HEK293 (cell line): ENCODE measurements at regions not wholly inside any gene's neighbourhood (a gene's known extent, or its start where the extent isn't known, plus 50 kb on each side); places are given as distances from the start of the nearest gene placed in this dataset.

Source experiments
- CTCF ChIA-PET: fragments of 350-600 bp; formaldehyde crosslinking; extraction: SDS; loops from one replicate; lab custom pipeline; 2021; ENCODE audit warnings: antibody characterized with exemption; lab: Yijun Ruan, JAX
- POLR2A ChIA-PET: fragments of 300-600 bp; formaldehyde crosslinking; extraction: SDS; loops from one replicate; lab custom pipeline; 2020; ENCODE audit warnings: antibody characterized with exemption, inconsistent platforms; lab: Yijun Ruan, JAX
- H3K27ac ChIP-seq: fragments of 200-500 bp; sonication (Bioruptor generic); 2 replicates; pipeline ENCODE4 v1.5.1; 2014; ENCODE audit warnings: low read depth, low read length, control low read depth, inconsistent platforms; ENCODE audit errors: extremely low read depth
- H3K36me3 ChIP-seq, 2 experiments: fragments of 200-500 bp in 1 of 2; sonication (Bioruptor generic) in 1 of 2; 1 replicate in 1 of 2; 2 replicates in 1 of 2; pipeline ENCODE4 v1.5.1; 2014 to 2017; ENCODE audit warnings: inconsistent platforms in 2 of 2, low read length in 2 of 2; ENCODE audit not compliant: control insufficient read depth in 2 of 2, insufficient read depth in 1 of 2
- H3K4me1 ChIP-seq: fragments of 200-500 bp; sonication (Bioruptor generic); 2 replicates; pipeline ENCODE4 v1.5.1; 2014; ENCODE audit warnings: mild to moderate bottlenecking, low read length, inconsistent platforms; ENCODE audit not compliant: control insufficient read depth, insufficient read depth
- H3K4me3 ChIP-seq: 2 replicates; pipeline ENCODE4 v1.5.1; 2011; ENCODE audit warnings: low read depth, mild to moderate bottlenecking, control low read depth, low read length, moderate library complexity
- H3K9me3 ChIP-seq: fragments of 200-500 bp; sonication (Bioruptor generic); 2 replicates; pipeline ENCODE4 v1.5.1; 2014; ENCODE audit warnings: low read depth, low read length, inconsistent platforms; ENCODE audit not compliant: control insufficient read depth, insufficient read depth
- EGR2 ChIP-seq: fragments of 450-650 bp; formaldehyde crosslinking; IDR thresholded peaks from 2 replicates; pipeline ENCODE4 v1.5.1; 2016; ENCODE audit warnings: low read depth, missing biosample characterization, missing genetic modification characterization
- GLI4 ChIP-seq: fragments of 450-650 bp; formaldehyde crosslinking; IDR thresholded peaks from 2 replicates; pipeline ENCODE4 v1.5.1; 2016; ENCODE audit warnings: missing biosample characterization, missing genetic modification characterization
- HOXC10 ChIP-seq: sonication (generic); formaldehyde crosslinking; IDR thresholded peaks from 2 replicates; pipeline ENCODE4 v1.8.1; 2023; ENCODE audit warnings: mild to moderate bottlenecking, missing genetic modification reagents
- HOXD13 ChIP-seq: sonication (generic); formaldehyde crosslinking; IDR thresholded peaks from 2 replicates; pipeline ENCODE4 v1.8.0; 2022; ENCODE audit warnings: missing genetic modification reagents, borderline replicate concordance
- MEIS1 ChIP-seq: sonication (generic); formaldehyde crosslinking; IDR thresholded peaks from 2 replicates; pipeline ENCODE4 v1.8.1; 2022; ENCODE audit warnings: missing genetic modification reagents, mild to moderate bottlenecking, borderline replicate concordance
- MYNN ChIP-seq: fragments of 450-650 bp; formaldehyde crosslinking; IDR thresholded peaks from 2 replicates; pipeline ENCODE4 v1.5.1; 2016; ENCODE audit warnings: missing biosample characterization, missing genetic modification characterization, borderline replicate concordance
- OSR2 ChIP-seq: fragments of 450-650 bp; formaldehyde crosslinking; IDR thresholded peaks from 2 replicates; pipeline ENCODE4 v1.5.1; 2016; ENCODE audit warnings: missing biosample characterization, missing genetic modification characterization
- SALL2 ChIP-seq: fragments of 450-650 bp; formaldehyde crosslinking; IDR thresholded peaks from 2 replicates; pipeline ENCODE4 v1.5.0; 2017; ENCODE audit warnings: missing biosample characterization, mild to moderate bottlenecking, missing genetic modification characterization, borderline replicate concordance
- ZNF146 ChIP-seq: fragments of 450-650 bp; formaldehyde crosslinking; IDR thresholded peaks from 2 replicates; pipeline ENCODE4 v1.5.1; 2016; ENCODE audit warnings: missing biosample characterization, missing genetic modification characterization
- ZNF16 ChIP-seq: fragments of 450-650 bp; formaldehyde crosslinking; IDR thresholded peaks from 2 replicates; pipeline ENCODE4 v1.5.1; 2016; ENCODE audit warnings: low read depth, missing biosample characterization, missing genetic modification characterization
- ZNF169 ChIP-seq: fragments of 450-650 bp; formaldehyde crosslinking; IDR thresholded peaks from 2 replicates; pipeline ENCODE4 v1.5.1; 2016; ENCODE audit warnings: missing biosample characterization, missing genetic modification characterization
- ZNF391 ChIP-seq: fragments of 450-650 bp; formaldehyde crosslinking; IDR thresholded peaks from 2 replicates; pipeline ENCODE4 v1.5.1; 2016; ENCODE audit warnings: low read depth, missing biosample characterization, missing genetic modification characterization, borderline replicate concordance
- ZNF416 ChIP-seq: fragments of 450-650 bp; formaldehyde crosslinking; IDR thresholded peaks from 2 replicates; pipeline ENCODE4 v1.5.1; 2016; ENCODE audit warnings: missing biosample characterization, missing genetic modification characterization
- ZNF501 ChIP-seq: fragments of 450-650 bp; formaldehyde crosslinking; IDR thresholded peaks from 2 replicates; pipeline ENCODE4 v1.5.1; 2016; ENCODE audit warnings: missing biosample characterization, missing genetic modification characterization
- ZNF549 ChIP-seq: fragments of 450-650 bp; IDR thresholded peaks from 2 replicates; pipeline ENCODE4 v1.5.1; 2018; ENCODE audit warnings: missing biosample characterization, missing genetic modification characterization, mild to moderate bottlenecking, inconsistent platforms, moderate library complexity
- ZNF585B ChIP-seq: fragments of 450-650 bp; formaldehyde crosslinking; IDR thresholded peaks from 2 replicates; pipeline ENCODE4 v1.5.1; 2016; ENCODE audit warnings: missing biosample characterization, missing genetic modification characterization
- ZNF610 ChIP-seq: fragments of 450-650 bp; formaldehyde crosslinking; IDR thresholded peaks from 2 replicates; pipeline ENCODE4 v1.5.1; 2016; ENCODE audit warnings: missing biosample characterization, missing genetic modification characterization, borderline replicate concordance
- ZNF623 ChIP-seq: fragments of 450-650 bp; formaldehyde crosslinking; IDR thresholded peaks from 2 replicates; pipeline ENCODE4 v1.5.1; 2016; ENCODE audit warnings: missing biosample characterization, missing genetic modification characterization
- ZNF670 ChIP-seq: fragments of 450-650 bp; formaldehyde crosslinking; IDR thresholded peaks from 2 replicates; pipeline ENCODE4 v1.5.1; 2016; ENCODE audit warnings: missing biosample characterization, missing genetic modification characterization, low read depth
- ZNF830 ChIP-seq: fragments of 450-650 bp; IDR thresholded peaks from 2 replicates; pipeline ENCODE4 v1.5.0; 2018; ENCODE audit warnings: missing biosample characterization, missing genetic modification characterization, low read depth, mild to moderate bottlenecking, moderate library complexity
- TF ChIP-seq, protein P1 (sequence below): fragments of 450-650 bp; formaldehyde crosslinking; IDR thresholded peaks from 2 replicates; pipeline ENCODE4 v1.5.1; 2017; ENCODE audit warnings: missing biosample characterization, missing genetic modification characterization
- TF ChIP-seq, protein P2 (sequence below): fragments of 450-650 bp; formaldehyde crosslinking; IDR thresholded peaks from 2 replicates; pipeline ENCODE4 v1.5.1; 2016; ENCODE audit warnings: missing biosample characterization, missing genetic modification characterization
- TF ChIP-seq, protein P3 (sequence below): fragments of 450-650 bp; formaldehyde crosslinking; IDR thresholded peaks from 2 replicates; pipeline ENCODE4 v1.5.1; 2017; ENCODE audit warnings: missing biosample characterization, missing genetic modification characterization
- TF ChIP-seq, protein P4 (sequence below): fragments of 450-650 bp; formaldehyde crosslinking; IDR thresholded peaks from 2 replicates; pipeline ENCODE4 v1.5.1; 2016; ENCODE audit warnings: missing biosample characterization, missing genetic modification characterization

DNA sequence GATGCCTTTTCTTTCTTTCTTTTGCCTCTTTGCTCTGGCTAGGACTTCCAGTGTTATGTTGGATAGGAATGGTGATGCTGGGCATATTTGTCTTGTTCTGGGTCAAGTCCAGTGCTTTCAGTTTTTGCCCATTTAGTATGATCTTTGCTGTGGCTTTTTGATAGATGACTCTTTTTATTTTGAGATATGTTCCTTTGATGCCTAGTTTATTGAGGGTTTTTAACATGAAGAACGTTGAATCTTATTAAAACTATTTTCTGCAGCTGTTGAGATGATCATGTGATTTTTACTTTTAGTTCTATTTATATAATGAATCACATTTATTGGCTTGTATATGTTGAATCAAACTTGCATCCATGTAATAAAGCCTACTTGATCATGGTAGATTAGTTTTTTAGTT is 363.8 kb upstream of the RASGRP1 start (continued):
- no peak for TF ChIP-seq ZNF670 (tag by site-specific recombination)
- TF ChIP-seq OSR2 (tag by site-specific recombination), result no peak
- TF ChIP-seq MEIS1, result no peak
- TF ChIP-seq ZNF146 (tag by site-specific recombination), result no peak

DNA sequence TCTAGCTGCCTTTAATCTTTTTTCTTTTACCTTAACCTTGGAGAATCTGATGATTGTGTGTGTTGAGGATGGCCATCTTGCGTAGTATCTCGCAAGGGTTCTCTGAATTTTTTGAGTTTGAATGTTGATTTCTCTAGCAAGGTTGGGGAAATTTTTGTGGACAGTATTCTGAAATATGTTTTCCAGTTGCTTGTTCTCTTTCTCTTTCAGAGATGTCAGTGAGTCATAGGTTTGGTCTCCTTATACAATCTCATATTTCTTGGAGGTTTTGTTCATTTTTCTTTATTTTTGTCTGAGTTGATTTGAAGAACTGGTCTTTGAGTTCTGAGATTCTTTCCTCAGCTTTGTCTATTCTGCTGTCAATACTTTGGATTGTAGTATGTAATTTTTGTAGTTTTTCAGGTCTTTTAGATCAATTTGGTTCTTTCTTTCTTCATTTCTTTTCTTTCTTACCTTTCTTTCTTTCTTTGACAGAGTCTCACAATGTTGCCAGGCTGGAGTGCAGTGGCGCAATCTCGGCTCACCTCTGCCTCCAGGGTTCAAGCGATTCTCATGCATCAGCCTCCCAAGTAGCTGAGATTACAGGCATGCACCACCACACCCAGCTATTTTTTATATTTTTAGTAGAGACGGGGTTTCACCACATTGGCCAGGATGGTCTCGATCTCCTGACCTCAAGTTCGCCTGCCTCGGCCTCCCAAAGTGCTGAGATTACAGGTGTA is 366.4 kb upstream of the RASGRP1 start:
- H3K9me3 ChIP-seq, result no peaks in the 10 kb centered on the region
- POLR2A ChIA-PET, result no interaction called here
- H3K36me3 ChIP-seq, result no peaks in the 10 kb centered on the region
- CTCF ChIA-PET, result no interaction called here
- no peak overlapping the region for H3K4me3 ChIP-seq
- H3K27ac ChIP-seq, result no peak overlapping the region
- TF ChIP-seq, protein P1, sequence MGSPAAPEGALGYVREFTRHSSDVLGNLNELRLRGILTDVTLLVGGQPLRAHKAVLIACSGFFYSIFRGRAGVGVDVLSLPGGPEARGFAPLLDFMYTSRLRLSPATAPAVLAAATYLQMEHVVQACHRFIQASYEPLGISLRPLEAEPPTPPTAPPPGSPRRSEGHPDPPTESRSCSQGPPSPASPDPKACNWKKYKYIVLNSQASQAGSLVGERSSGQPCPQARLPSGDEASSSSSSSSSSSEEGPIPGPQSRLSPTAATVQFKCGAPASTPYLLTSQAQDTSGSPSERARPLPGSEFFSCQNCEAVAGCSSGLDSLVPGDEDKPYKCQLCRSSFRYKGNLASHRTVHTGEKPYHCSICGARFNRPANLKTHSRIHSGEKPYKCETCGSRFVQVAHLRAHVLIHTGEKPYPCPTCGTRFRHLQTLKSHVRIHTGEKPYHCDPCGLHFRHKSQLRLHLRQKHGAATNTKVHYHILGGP, result no peak
- TF ChIP-seq HOXC10 (CRISPR knock-in tag), result no peak
- TF ChIP-seq, protein P2, sequence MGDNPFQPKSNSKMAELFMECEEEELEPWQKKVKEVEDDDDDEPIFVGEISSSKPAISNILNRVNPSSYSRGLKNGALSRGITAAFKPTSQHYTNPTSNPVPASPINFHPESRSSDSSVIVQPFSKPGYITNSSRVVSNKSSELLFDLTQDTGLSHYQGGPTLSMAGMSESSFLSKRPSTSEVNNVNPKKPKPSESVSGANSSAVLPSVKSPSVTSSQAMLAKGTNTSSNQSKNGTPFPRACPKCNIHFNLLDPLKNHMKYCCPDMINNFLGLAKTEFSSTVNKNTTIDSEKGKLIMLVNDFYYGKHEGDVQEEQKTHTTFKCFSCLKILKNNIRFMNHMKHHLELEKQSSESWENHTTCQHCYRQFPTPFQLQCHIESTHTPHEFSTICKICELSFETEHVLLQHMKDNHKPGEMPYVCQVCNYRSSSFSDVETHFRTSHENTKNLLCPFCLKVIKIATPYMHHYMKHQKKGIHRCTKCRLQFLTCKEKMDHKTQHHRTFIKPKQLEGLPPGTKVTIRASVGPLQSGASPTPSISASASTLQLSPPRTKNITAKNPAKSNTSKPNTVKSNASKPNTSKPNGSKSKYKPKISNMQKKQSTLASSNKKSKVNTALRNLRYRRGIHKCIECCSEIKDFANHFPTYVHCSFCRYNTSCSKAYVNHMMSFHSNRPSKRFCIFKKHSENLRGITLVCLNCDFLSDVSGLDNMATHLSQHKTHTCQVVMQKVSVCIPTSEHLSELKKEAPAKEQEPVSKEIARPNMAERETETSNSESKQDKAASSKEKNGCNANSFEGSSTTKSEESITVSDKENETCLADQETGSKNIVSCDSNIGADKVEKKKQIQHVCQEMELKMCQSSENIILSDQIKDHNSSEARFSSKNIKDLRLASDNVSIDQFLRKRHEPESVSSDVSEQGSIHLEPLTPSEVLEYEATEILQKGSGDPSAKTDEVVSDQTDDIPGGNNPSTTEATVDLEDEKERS, result no peak
- no peak for TF ChIP-seq ZNF610
- no peak for TF ChIP-seq ZNF416 (tag by site-specific recombination)
- no peak for TF ChIP-seq GLI4 (tag by site-specific recombination)
- no peak for TF ChIP-seq HOXD13 (CRISPR knock-in tag)
- TF ChIP-seq, protein P3, sequence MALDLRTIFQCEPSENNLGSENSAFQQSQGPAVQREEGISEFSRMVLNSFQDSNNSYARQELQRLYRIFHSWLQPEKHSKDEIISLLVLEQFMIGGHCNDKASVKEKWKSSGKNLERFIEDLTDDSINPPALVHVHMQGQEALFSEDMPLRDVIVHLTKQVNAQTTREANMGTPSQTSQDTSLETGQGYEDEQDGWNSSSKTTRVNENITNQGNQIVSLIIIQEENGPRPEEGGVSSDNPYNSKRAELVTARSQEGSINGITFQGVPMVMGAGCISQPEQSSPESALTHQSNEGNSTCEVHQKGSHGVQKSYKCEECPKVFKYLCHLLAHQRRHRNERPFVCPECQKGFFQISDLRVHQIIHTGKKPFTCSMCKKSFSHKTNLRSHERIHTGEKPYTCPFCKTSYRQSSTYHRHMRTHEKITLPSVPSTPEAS (tag by site-specific recombination), result no peak
- no peak for TF ChIP-seq SALL2 (tag by site-specific recombination)
- no peak for TF ChIP-seq ZNF391 (tag by site-specific recombination)
- no peak for TF ChIP-seq ZNF585B (tag by site-specific recombination)
- no peak for TF ChIP-seq ZNF501 (tag by site-specific recombination)
- no peak for TF ChIP-seq EGR2 (tag by site-specific recombination)
- no peak for TF ChIP-seq MYNN (tag by site-specific recombination)
- TF ChIP-seq ZNF623 (tag by site-specific recombination), result no peak
- no peak for TF ChIP-seq ZNF169 (tag by site-specific recombination)
- no peak for TF ChIP-seq ZNF830 (tag by site-specific recombination)
- no peak for TF ChIP-seq ZNF549 (tag by site-specific recombination)
- TF ChIP-seq, protein P4, sequence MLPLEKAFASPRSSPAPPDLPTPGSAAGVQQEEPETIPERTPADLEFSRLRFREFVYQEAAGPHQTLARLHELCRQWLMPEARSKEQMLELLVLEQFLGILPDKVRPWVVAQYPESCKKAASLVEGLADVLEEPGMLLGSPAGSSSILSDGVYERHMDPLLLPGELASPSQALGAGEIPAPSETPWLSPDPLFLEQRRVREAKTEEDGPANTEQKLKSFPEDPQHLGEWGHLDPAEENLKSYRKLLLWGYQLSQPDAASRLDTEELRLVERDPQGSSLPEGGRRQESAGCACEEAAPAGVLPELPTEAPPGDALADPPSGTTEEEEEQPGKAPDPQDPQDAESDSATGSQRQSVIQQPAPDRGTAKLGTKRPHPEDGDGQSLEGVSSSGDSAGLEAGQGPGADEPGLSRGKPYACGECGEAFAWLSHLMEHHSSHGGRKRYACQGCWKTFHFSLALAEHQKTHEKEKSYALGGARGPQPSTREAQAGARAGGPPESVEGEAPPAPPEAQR (tag by site-specific recombination), result no peak
- no peak for TF ChIP-seq ZNF16
- no peaks in the 10 kb centered on the region for H3K4me1 ChIP-seq
